ENCODE measurements at regions not wholly inside any gene's neighbourhood (a gene's known extent, or its start where the extent isn't known, plus 50 kb on each side); places are given as distances from the start of the nearest gene placed in this dataset.

DNA sequence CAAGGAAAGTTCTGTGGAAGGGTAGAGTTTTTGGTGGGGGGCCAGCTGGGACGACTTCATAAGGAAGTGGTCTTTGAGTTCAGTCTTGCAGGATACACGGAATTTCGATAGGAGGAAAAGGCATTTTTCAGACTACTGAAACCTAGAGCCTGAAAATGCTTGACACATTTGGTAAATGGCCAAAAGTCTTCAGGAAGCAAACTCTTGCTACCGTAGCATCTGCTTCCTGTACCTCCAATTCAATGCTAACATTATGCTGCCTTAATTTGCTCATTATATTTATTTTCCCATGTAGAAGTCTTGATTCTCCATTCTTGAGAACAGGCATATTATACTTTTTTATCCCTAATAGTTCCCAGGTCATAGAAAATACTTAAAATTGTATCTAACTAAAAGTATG lies 129.3 kb upstream of the MED13 start:
- DNase-seq: no peak

- DNase-seq: no peak
Measured at GRCh38 chr17:62193249-62193648, 128.2 kb upstream of the MED13 start.

DNA sequence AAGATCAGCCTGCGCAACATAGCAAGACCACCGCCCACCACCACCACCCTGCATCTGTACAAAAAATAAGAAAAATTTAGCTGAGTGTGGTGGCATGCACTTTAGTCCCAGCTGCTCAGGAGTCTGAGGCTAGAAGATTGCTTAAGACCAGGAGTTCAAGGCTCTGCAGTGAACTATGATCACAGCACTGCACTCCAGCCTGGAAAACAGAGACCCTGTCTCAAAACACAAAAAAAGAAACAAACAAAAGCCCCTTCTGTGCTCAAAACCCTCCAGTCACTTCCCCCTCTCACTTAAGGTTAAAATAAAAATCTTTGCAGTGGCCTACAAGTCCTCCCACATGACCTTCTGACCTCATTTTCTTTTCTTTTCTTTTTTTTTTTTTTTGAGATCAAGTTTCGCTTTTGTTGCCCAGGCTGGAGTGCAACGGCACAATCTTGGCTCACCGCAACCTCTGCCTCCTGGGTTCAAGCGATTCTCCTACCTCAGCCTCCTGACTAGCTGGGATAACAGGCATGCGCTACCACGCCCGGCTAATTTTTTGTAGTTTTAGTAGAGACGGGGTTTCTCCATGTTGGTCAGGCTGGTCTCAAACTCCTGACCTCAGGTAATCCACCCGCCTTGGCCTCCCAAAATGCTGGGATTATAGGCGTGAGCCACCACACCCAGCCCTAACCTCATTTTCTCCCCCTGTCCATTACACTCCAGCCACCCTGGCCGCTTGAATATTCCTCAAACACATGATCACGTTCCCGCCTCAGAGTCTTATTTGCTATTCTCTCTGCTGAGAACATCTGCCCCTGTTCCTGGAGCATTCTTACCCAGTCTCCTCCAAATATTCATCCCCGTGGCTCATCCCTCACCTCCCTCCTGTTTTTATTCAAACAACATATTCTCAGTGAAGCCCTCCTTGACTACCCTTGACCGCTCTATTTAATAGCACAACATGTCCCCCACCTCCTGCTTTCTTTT lies 126.6 kb upstream of the MED13 start:
- DNase-seq: no peak

DNA sequence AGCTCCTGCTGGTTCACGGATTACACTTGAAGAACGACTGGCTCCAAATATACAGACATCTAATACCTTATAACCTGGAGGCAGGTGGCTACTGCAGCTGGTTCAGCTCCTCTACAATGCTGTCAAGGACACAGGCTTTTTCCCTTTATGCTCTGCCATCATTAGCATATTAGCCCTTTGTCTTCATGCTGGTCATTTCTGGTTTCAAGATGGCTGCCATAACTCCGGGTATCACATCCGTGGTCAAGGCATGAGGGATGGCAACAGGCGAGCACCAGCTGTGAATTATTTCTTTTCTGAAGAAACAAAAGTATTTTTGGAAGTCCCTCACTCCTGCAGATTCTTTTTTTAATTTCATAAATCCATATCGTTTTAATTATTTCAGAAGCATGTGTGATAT lies 124.3 kb upstream of the MED13 start:
- DNase-seq: no peak

GRCh38 chr17:62188713-62189112 lies 123.6 kb upstream of the MED13 start:
- no peak for DNase-seq

DNA sequence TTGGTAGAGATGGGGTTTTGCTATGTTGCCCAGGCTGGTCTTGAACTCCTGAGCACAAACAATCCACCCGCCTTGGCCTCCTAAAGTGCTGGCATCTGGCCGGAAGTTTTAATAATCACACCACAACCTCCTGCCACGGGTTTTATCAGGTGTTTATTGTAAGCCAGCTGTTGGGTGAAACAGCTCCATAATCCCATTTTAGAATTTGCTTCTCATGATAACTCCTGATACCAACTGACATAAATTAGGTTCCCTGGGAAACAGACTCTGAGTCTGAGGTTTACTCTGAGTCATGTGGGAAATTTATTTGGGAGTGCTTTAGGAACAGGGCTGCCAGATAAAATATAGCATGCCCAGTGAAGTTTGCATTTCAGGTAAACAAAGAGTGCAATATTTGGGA lies 122.6 kb upstream of the MED13 start:
- DNase-seq: no peak

DNA sequence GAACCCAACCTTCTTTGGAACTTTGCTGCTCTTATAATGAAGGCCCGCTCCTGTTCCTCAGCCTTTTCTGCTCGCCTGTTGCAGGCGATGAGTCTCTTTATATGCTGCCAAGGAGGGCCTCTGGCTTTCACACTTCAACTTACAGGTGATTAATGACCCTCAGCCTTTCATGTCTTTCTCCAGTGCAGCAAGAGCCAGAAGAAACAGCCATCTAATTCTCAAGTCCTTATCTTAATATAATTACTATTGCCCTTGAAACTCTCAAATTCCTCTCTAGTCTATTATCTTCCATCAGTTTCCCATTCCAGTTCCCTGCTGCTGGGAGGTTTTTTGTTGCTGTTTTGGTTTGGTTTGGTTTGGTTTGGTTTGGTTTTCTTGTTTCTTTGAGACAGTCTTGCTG lies 121.8 kb upstream of the MED13 start:
- DNase-seq: no peak

- no peak for DNase-seq
Measured at GRCh38 chr17:62180772-62181171, 115.7 kb upstream of the MED13 start.

DNA sequence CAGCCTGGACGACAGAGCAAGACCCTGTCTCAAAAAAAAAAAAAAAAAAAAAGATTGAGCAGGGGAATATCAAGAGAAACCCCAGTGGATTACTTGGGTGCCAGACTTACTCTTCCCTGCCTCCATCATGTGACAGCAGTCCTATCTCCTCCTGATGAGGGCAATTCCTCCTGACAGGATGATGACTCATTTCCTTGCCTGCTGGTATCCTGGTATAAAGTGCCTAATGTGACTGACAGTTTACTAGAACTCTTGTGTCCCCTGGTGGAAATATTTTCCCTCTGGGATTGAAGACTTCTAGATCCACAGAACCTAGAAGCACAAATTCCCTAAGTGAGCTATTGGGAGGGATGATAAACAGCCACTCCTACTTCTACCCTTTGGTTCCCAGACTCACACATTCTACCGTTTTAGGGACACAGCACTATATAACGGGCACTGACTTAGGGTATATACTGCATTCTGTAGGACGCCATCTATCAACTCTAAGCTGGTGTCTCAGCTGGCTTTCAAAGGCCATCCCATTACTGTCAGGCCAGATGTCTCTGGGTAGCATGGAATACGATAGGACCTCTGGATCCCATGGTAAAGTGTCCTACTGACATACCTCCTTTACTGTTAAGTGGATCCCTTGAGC lies 114.6 kb upstream of the MED13 start:
- no peak for DNase-seq

GRCh38 chr17:62178579-62178978 lies 113.5 kb upstream of the MED13 start:
- no peak for DNase-seq

GRCh38 chr17:62172492-62173291 lies 107.6 kb upstream of the MED13 start:
- no peak for DNase-seq

DNA sequence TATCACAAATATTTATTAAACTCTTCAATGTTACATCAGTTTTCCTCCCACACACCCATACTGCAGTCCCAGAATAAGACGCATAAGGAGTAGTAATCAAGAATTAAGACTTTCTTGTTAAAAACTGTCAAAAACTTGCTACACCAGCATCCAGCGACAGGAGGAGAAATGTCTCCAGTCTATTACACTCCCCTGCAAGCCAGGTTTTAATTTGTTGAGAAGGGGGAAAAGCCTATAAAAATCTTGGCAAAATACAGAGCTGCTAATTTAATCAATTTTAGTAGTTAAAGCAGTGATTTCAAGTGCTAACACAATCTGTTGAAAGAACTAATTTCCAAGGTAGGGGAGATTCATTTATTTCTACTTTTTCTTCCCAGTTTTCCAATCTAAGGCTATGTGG lies 102.0 kb upstream of the MED13 start:
- DNase-seq: no peak

DNA sequence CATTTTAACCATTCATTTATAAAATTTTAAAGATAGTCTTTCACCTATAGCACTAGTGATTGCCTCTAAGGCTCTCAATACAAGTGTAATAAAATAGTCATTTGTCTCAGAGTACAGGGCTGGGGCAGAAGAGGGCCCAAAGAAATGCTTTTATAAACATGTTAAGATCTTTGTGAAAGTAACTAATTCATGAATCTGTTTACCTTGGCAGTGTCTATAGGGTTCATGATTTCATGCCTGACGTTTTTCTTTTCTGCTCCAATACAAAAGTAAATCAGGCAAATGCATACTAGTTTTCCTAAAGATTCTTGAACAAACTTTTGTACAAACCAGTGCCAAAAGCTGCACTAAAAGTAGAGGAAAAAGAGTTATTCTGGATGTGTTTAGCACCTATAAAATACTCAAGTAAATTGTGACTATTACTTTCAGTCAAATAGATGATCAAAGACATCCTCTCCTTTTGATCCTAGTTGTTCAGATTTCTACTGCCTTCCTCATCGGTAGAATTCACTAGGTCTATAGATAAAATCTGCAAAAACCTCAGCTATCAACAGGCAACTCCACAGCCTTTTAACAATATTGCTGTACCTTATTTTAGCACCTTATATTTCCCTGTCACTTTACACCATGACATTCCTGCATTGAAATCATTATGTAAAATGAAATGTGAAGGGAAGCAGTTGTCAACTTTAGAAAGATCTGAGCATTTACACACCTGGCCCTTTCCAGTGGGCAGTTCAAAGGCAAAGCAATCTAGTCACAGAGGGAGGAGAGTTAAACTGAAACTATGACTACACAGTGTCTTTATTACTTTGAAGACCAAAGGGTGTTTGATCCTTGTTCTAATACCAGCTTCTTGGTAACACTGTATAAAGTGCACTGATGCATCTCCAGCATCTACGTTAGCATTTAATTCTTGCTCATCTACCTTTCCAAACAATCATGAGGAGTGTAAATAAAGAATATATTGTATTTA lies 100.0 kb upstream of the MED13 start:
- no peak for DNase-seq

- DNase-seq: no peak
Measured at GRCh38 chr17:62163847-62164246, 98.8 kb upstream of the MED13 start.

DNA sequence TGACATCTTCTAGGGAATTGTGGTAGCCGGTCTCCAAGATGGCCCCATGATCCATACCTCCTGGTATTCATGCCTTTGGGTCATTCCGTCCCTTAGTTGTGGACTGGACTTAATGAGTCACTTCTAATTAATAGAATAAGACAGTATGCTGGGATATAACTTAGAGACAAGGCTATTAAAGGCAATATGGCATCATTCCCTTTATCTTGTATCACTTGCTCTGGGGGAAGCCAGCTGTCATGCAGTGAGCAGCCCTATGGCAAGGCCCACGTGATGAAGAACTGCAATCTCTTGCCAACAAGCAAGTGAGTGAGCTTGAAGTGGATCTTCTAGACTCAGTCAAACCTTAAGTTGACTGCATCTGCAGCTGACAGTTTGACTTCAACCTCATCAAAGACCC lies 97.8 kb upstream of the MED13 start:
- no peak for DNase-seq

DNA sequence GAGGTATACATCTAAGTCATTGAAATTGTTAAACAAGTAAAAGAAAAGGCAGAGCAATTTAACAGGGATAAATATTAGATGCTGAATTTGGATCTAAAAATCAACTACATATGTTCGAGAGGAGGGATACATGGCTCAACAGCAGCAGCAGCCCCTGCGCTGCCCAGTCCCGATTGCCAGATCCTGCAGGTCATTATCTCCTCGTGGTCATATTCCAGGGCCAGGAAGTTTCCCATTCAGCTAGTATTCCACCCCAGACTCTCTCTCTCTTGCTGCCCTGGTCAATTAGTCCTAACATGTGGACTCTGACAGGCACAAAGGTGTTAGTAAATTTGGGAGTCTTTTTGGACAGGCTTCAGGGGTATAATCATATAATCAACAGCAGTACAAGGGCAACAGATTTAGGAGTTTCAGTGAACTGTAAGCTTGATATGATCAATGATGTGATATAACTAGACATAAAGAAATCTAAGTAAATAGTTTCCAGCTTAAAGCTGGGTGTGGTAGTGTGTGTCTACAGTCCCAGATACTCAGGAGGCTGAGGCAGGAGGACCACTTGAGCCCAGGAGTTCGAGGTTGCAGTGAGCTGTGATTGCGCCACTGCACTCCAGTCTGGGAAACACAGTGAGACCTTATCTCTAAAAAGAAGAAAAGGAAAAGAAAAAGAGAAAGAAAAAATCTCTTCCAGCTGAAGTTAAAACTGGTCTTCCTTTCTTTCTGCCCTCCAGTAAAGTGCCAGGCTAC lies 96.5 kb upstream of the MED13 start:
- DNase-seq: no peak

DNA sequence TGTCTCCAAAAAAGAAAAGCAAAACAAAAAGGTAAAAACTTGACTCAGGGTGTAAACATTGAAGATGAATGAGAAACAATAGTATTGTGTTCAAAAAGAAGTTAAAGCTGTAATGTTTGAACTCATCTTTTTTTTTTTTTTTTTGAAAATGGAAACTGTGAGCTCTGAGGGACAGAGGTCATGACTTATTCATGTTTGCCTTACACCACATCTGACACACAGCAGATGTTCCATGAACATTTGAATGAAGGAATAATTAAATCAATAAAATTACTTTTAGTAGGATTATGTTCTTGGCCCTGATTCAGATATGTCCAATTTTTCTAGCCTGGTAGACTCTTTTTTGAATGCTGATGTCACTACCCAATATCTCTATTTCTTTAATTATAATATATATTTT lies 95.7 kb upstream of the MED13 start:
- no peak for DNase-seq

- DNase-seq: no peak
Measured at GRCh38 chr17:62159994-62160393, 94.9 kb upstream of the MED13 start.

DNA sequence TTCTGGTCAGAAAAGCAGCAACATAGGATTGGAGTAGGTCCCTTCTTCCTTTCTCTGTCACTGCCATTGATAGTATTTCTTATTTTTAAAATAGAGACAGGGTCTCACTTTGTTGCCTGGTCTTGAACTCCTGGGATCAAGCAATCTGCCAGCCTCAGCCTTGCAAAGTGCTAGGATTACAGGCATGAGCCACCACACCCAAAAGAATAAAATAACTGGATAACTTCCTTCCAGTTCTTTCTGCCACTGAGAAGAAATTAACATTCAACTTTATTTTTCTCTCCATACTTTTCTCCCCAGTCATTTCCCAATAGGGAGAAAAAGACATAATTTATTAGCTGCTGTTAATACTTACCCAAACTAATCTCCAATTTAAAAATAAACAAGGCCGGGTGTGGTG lies 91.9 kb upstream of the MED13 start:
- no peak for DNase-seq

- DNase-seq: no peak
Measured at GRCh38 chr17:62154909-62155308, 89.8 kb upstream of the MED13 start.

DNA sequence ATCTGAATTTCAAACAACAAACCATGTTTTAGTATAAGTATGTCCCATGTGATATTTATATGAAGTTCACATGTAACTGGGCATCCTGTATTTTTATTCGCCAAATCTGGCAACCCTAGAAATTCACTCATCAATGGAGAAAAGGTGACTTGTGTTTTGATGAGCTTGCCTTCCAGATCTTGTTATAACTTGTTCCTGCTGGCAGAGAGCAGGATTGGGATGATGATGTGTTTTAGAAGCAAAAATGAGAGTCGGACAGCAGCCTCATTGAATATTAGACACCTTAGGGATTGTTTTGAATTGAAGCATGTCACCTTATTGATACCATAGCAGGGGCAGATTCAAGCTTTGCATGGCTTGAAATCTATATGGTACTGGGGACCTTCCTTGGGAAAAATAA lies 85.4 kb upstream of the MED13 start:
- DNase-seq: no peak

DNA sequence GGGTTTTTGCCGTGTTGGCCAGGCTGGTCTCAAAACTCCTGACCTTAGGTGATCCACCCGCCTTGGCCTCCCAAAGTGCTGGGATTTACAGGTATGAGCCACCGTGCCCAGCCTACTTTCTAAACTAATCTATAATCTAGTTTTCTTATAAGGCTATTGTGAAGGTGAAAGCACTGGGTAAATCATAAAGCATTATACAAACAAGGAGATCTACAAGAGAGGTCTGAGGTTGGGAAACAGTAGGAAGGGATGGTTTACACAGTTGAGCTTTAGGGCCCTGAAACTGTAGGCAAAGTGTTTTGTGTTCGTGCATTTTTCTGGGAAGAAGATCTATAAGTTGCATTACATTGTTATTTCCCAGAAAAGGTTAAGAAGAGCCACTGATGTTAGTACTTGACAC lies 84.9 kb upstream of the MED13 start:
- no peak for DNase-seq
